ENCODE measurements at regions not wholly inside any gene's neighbourhood (a gene's known extent, or its start where the extent isn't known, plus 50 kb on each side); places are given as distances from the start of the nearest gene placed in this dataset.

DNA sequence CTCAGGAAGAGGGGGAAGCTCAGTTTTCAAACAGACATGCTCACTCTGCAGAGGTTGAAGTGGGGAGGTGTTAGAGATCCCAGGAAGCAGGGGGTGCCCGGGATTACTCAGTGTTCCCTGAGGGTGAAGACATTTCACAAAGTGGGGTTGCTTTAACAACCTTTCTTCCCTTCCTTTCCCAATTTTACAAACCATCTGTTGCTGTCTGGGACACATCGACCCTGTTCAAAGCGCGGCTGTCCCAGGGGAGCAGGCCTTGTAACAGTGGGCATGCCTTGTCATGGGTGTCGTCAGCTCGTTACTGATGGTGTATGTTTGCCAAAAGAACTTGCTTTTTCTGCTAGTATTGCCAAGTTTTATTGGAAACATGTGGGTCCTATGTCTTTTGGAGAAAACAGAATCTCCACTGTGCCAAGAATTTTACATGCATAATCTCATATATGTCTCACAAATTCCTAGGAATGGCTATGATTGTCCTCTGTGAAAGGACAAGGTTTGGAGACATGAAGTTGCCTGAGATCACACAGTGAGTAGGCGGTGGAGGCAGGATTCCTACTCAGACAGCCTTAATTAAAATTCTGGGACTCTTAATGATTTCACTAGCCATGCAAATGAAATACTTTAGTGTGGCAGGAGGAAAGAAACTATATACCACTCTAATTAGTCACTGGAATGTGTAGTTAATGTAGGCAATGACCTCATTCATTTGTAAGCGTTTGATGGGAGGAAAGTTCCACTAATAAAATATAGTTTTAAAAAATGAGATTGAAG is 198.9 kb downstream of the NXNL2 start:
- TF ChIP-seq POLR2A (IDR thresholded peaks at IDR 0.05; ENCODE audit: insufficient read depth in 1 of 2, low read depth in 2 of 2, low read length in 2 of 2) (no peak), FOXM1 (CRISPR knock-in tag; IDR thresholded peaks at IDR 0.05) (no peak), MYNN (CRISPR knock-in tag; IDR thresholded peaks at IDR 0.05; ENCODE audit: low read depth) (no peak), EP300 (IDR thresholded peaks at IDR 0.05; ENCODE audit: low read depth in 2 of 2, low read length in 2 of 2) (no peak), EP300 (CRISPR knock-in tag; IDR thresholded peaks at IDR 0.05; ENCODE audit: borderline replicate concordance) (no peak), ATF7 (IDR thresholded peaks at IDR 0.05) (no peak), ATF7 (CRISPR knock-in tag; IDR thresholded peaks at IDR 0.05) (no peak), FOXJ3 (CRISPR knock-in tag; IDR thresholded peaks at IDR 0.05; ENCODE audit: borderline replicate concordance) (no peak)
- TF ChIP-seq, protein P1, sequence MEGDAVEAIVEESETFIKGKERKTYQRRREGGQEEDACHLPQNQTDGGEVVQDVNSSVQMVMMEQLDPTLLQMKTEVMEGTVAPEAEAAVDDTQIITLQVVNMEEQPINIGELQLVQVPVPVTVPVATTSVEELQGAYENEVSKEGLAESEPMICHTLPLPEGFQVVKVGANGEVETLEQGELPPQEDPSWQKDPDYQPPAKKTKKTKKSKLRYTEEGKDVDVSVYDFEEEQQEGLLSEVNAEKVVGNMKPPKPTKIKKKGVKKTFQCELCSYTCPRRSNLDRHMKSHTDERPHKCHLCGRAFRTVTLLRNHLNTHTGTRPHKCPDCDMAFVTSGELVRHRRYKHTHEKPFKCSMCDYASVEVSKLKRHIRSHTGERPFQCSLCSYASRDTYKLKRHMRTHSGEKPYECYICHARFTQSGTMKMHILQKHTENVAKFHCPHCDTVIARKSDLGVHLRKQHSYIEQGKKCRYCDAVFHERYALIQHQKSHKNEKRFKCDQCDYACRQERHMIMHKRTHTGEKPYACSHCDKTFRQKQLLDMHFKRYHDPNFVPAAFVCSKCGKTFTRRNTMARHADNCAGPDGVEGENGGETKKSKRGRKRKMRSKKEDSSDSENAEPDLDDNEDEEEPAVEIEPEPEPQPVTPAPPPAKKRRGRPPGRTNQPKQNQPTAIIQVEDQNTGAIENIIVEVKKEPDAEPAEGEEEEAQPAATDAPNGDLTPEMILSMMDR (CRISPR knock-in tag; IDR thresholded peaks at IDR 0.05), result no peak
